NT2/D1 (cell line): ENCODE measurements at regions not wholly inside any gene's neighbourhood (a gene's known extent, or its start where the extent isn't known, plus 50 kb on each side); places are given as distances from the start of the nearest gene placed in this dataset.

Source experiments
- DNase-seq: peaks from one replicate; pipeline ENCODE4 v3.0.0-alpha.2; 2011; ENCODE audit warnings: low read depth, low spot score
- H3K27me3 ChIP-seq: 2 replicates; pipeline ENCODE4 v1.6.0; 2011; ENCODE audit warnings: mild to moderate bottlenecking; ENCODE audit not compliant: insufficient read length, insufficient read depth
- H3K36me3 ChIP-seq: 2 replicates; pipeline ENCODE4 v1.6.1; 2011; ENCODE audit warnings: mild to moderate bottlenecking, low read length, mixed read lengths; ENCODE audit not compliant: insufficient read depth, insufficient read length
- H3K4me1 ChIP-seq: 2 replicates; pipeline ENCODE4 v1.5.1; 2011; ENCODE audit not compliant: insufficient read depth, insufficient read length
- H3K4me3 ChIP-seq: 2 replicates; pipeline ENCODE4 v1.5.1; 2011; ENCODE audit warnings: low read depth; ENCODE audit not compliant: insufficient read length
- H3K9ac ChIP-seq: 2 replicates; pipeline ENCODE4 v1.6.0; 2011; ENCODE audit warnings: low read depth; ENCODE audit not compliant: insufficient read length
- H3K9me3 ChIP-seq: 2 replicates; pipeline ENCODE4 v1.5.1; 2011; ENCODE audit warnings: mild to moderate bottlenecking, low read length; ENCODE audit not compliant: insufficient read depth
- SUZ12 ChIP-seq: IDR thresholded peaks from 2 replicates; pipeline ENCODE4 v1.6.1; 2011; ENCODE audit not compliant: insufficient read length, insufficient read depth; ENCODE audit errors: extremely low read depth
- YY1 ChIP-seq: IDR thresholded peaks from 2 replicates; pipeline ENCODE4 v1.6.1; 2011; ENCODE audit not compliant: insufficient read length, insufficient read depth
- ZNF274 ChIP-seq: IDR thresholded peaks from 2 replicates; pipeline ENCODE4 v1.6.1; 2011; ENCODE audit warnings: mild to moderate bottlenecking, low read depth, low read length

- Histone ChIP-seq H3K4me3 (no peak overlapping the region), H3K4me1 (no peaks in the 10 kb centered on the region)
- DNase-seq, result no peak
These were observed 1030.1 kb downstream of the FSTL5 start for GRCh38 chr4:161133586-161134276.

DNA sequence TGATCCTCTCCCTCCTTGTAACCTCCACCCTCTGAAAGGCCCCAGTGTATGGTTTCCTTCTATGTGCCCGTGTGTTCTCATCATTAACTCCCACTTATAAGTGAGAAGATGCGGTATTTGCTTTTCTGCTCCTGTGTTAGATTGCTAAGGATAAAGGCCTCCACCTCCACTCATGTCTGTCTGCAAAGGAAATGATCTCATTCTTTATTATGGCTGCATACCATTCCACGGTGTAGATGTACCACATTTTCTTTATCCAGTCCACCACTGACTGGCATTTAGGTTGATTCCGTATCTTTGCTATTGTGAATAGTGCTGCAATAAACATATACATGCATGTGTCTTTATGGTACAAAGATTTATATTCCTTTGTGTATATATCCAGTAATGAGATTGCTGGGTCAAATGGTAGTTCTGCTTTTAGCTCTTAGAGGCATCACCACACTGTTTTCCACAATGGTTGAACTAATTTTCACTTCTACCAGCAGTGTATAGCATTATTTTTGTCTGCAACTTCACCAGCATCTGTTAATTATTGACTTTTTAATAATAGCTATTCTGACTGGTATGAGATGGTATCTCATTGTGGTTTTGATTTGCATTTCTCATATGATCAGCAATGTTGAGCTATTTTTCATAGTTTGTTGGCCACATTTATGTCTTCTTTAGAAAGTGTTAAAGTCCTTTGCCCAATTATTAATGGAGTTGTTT is 1030.9 kb downstream of the FSTL5 start:
- Histone ChIP-seq H3K27me3 (no peaks in the 10 kb centered on the region), H3K9me3 (no peaks in the 10 kb centered on the region), H3K9ac (no peak overlapping the region), H3K36me3 (no peaks in the 10 kb centered on the region), H3K4me3 (no peak overlapping the region), H3K4me1 (no peaks in the 10 kb centered on the region)
- TF ChIP-seq YY1 (no peak), SUZ12 (no peak), ZNF274 (no peak)
- no peak for DNase-seq

More at GRCh38 chr4:161133586-161134276, 1030.1 kb downstream of the FSTL5 start:
- H3K9me3 ChIP-seq, result no peaks in the 10 kb centered on the region
- TF ChIP-seq ZNF274 (no peak), SUZ12 (no peak), YY1 (no peak)
- no peak overlapping the region for H3K9ac ChIP-seq
- H3K36me3 ChIP-seq, result no peaks in the 10 kb centered on the region
- no peaks in the 10 kb centered on the region for H3K27me3 ChIP-seq

GRCh38 chr4:161121451-161121850 is 1042.3 kb downstream of the FSTL5 start:
- Histone ChIP-seq H3K9ac (no peak overlapping the region), H3K27me3 (no peaks in the 10 kb centered on the region), H3K36me3 (no peaks in the 10 kb centered on the region), H3K4me1 (no peaks in the 10 kb centered on the region), H3K4me3 (no peak overlapping the region), H3K9me3 (no peaks in the 10 kb centered on the region)
- TF ChIP-seq SUZ12, result no peak
- TF ChIP-seq ZNF274, result no peak
- no peak for TF ChIP-seq YY1
- DNase-seq, result no peak

- no peaks in the 10 kb centered on the region for H3K4me1 ChIP-seq
- H3K9me3 ChIP-seq, result no peaks in the 10 kb centered on the region
- no peaks in the 10 kb centered on the region for H3K36me3 ChIP-seq
- TF ChIP-seq ZNF274 (no peak), YY1 (no peak), SUZ12 (no peak)
- H3K4me3 ChIP-seq, result no peak overlapping the region
- H3K27me3 ChIP-seq, result no peaks in the 10 kb centered on the region
- no peak overlapping the region for H3K9ac ChIP-seq
- no peak for DNase-seq
These were observed 1061.9 kb downstream of the FSTL5 start for GRCh38 chr4:161101881-161102280.

GRCh38 chr4:161097821-161098220 is 1066.0 kb downstream of the FSTL5 start:
- DNase-seq, result no peak
- Histone ChIP-seq H3K36me3 (no peaks in the 10 kb centered on the region), H3K9me3 (no peaks in the 10 kb centered on the region), H3K4me3 (no peak overlapping the region), H3K9ac (no peak overlapping the region), H3K4me1 (no peaks in the 10 kb centered on the region), H3K27me3 (no peaks in the 10 kb centered on the region)
- TF ChIP-seq YY1 (no peak), SUZ12 (no peak), ZNF274 (no peak)

GRCh38 chr4:161061046-161061445 is 1102.8 kb downstream of the FSTL5 start:
- TF ChIP-seq SUZ12 (no peak), YY1 (no peak), ZNF274 (no peak)
- Histone ChIP-seq H3K4me3 (no peak overlapping the region), H3K9me3 (no peaks in the 10 kb centered on the region), H3K4me1 (no peaks in the 10 kb centered on the region), H3K27me3 (no peaks in the 10 kb centered on the region), H3K9ac (no peak overlapping the region), H3K36me3 (no peaks in the 10 kb centered on the region)
- DNase-seq, result no peak
